ENCODE measurements at regions not wholly inside any gene's neighbourhood (a gene's known extent, or its start where the extent isn't known, plus 50 kb on each side); places are given as distances from the start of the nearest gene placed in this dataset.
A peak's percentile ranks its signal among the peaks of the same experiment; 100 is the strongest.
"Not testable (repeated sequence)": the region's sequence is repeated elsewhere in the genome, so short reads cannot be mapped to it uniquely, and the experiment has no call there.

- H3K4me1 Mint-ChIP-seq (ENCODE audit: low read depth); H3K27me3 Mint-ChIP-seq (ENCODE audit: low read depth); H3K36me3 Mint-ChIP-seq (ENCODE audit: insufficient read depth); DNase-seq; H3K9me3 Mint-ChIP-seq; ATAC-seq; H3K4me3 Mint-ChIP-seq: not testable (repeated sequence)
These were observed 65.2 kb upstream of the WASF3 start for GRCh38 chr13:26492301-26492700.

- Mint-ChIP-seq H3K4me3 (no peak overlapping the region), H3K27me3 (ENCODE audit: low read depth) (peaks cover 5% of the 10 kb centered on the region), H3K36me3 (ENCODE audit: insufficient read depth) (no peaks in the 10 kb centered on the region), H3K9me3 (no peaks in the 10 kb centered on the region), H3K4me1 (ENCODE audit: low read depth) (no peaks in the 10 kb centered on the region)
- DNase-seq (no peak), ATAC-seq (no peak)
These were observed 62.8 kb upstream of the WASF3 start for GRCh38 chr13:26494571-26495195.

- ATAC-seq, result no peak
These were observed 61.7 kb upstream of the WASF3 start for GRCh38 chr13:26495750-26496149.

GRCh38 chr13:26497968-26498511, 59.4 kb upstream of the WASF3 start:
- Mint-ChIP-seq H3K4me3 (no peak overlapping the region), H3K4me1 (ENCODE audit: low read depth) (peaks cover 10% of the 10 kb centered on the region), H3K9me3 (no peaks in the 10 kb centered on the region), H3K27me3 (ENCODE audit: low read depth) (peaks cover 3% of the 10 kb centered on the region), H3K36me3 (ENCODE audit: insufficient read depth) (no peaks in the 10 kb centered on the region)
- ATAC-seq (no peak), DNase-seq (no peak)

More at GRCh38 chr13:26495750-26496149, 61.7 kb upstream of the WASF3 start:
- no peaks in the 10 kb centered on the region for H3K4me1 Mint-ChIP-seq (ENCODE audit: low read depth)
- H3K9me3 Mint-ChIP-seq, result no peaks in the 10 kb centered on the region
- DNase-seq, result no peak
- no peak overlapping the region for H3K4me3 Mint-ChIP-seq
- H3K27me3 Mint-ChIP-seq (ENCODE audit: low read depth), result peaks cover 3% of the 10 kb centered on the region
- no peaks in the 10 kb centered on the region for H3K36me3 Mint-ChIP-seq (ENCODE audit: insufficient read depth)

GRCh38 chr13:26498656-26499601, 58.6 kb upstream of the WASF3 start:
- no peaks in the 10 kb centered on the region for H3K36me3 Mint-ChIP-seq (ENCODE audit: insufficient read depth)
- peaks cover 3% of the 10 kb centered on the region for H3K27me3 Mint-ChIP-seq (ENCODE audit: low read depth)

GRCh38 chr13:26500618-26501320, 56.7 kb upstream of the WASF3 start:
- DNase-seq (no peak), ATAC-seq (no peak)
- Mint-ChIP-seq H3K27me3 (ENCODE audit: low read depth) (peaks cover 3% of the 10 kb centered on the region), H3K4me3 (no peak overlapping the region), H3K9me3 (no peaks in the 10 kb centered on the region), H3K36me3 (ENCODE audit: insufficient read depth) (no peaks in the 10 kb centered on the region), H3K4me1 (ENCODE audit: low read depth) (peaks cover 20% of the 10 kb centered on the region)

More at GRCh38 chr13:26498656-26499601, 58.6 kb upstream of the WASF3 start:
- Mint-ChIP-seq H3K9me3 (no peaks in the 10 kb centered on the region), H3K4me1 (ENCODE audit: low read depth) (peaks cover 19% of the 10 kb centered on the region), H3K4me3 (no peak overlapping the region)
- DNase-seq, result no peak
- ATAC-seq, result no peak

- Mint-ChIP-seq H3K4me1 (ENCODE audit: low read depth) (peaks cover 20% of the 10 kb centered on the region), H3K27me3 (ENCODE audit: low read depth) (peaks cover 3% of the 10 kb centered on the region), H3K4me3 (no peak overlapping the region), H3K9me3 (no peaks in the 10 kb centered on the region), H3K36me3 (ENCODE audit: insufficient read depth) (no peaks in the 10 kb centered on the region)
- DNase-seq, result no peak
- ATAC-seq, result no peak
These were observed 55.8 kb upstream of the WASF3 start for GRCh38 chr13:26501641-26502040.

GRCh38 chr13:26502826-26503225, 54.7 kb upstream of the WASF3 start:
- peak overlapping the region; percentile 52 for H3K4me3 Mint-ChIP-seq
- peaks cover 20% of the 10 kb centered on the region for H3K4me1 Mint-ChIP-seq (ENCODE audit: low read depth)
- peak; percentile 94 to 96 for ATAC-seq
- H3K27me3 Mint-ChIP-seq (ENCODE audit: low read depth), result peaks cover 9% of the 10 kb centered on the region
- no peaks in the 10 kb centered on the region for H3K36me3 Mint-ChIP-seq (ENCODE audit: insufficient read depth)
- H3K9me3 Mint-ChIP-seq, result no peaks in the 10 kb centered on the region
- DNase-seq, result peak; percentile 18

GRCh38 chr13:26503826-26504594, 53.5 kb upstream of the WASF3 start:
- H3K4me1 Mint-ChIP-seq (ENCODE audit: low read depth), result peaks cover 20% of the 10 kb centered on the region
- ATAC-seq, result peak; percentile 15 to 45
- no peaks in the 10 kb centered on the region for H3K9me3 Mint-ChIP-seq
- no peak overlapping the region for H3K4me3 Mint-ChIP-seq
- H3K27me3 Mint-ChIP-seq (ENCODE audit: low read depth), result peaks cover 9% of the 10 kb centered on the region
- DNase-seq, result no peak
- no peaks in the 10 kb centered on the region for H3K36me3 Mint-ChIP-seq (ENCODE audit: insufficient read depth)

Measured in activated T-cell treated with anti-CD3 and anti-CD28 coated beads, Interleukin-2, amount 50 U/mL, for 4 hours (primary cell).